Karpas-422 (cell line): ENCODE measurements at regions not wholly inside any gene's neighbourhood (a gene's known extent, or its start where the extent isn't known, plus 50 kb on each side); places are given as distances from the start of the nearest gene placed in this dataset.

Experiments used
- DNase-seq: peaks from one replicate; pipeline ENCODE4 v3.0.0-alpha.2; 2015
- H2AFZ ChIP-seq: fragments of 200-600 bp; sonication (generic); 2 replicates; pipeline ENCODE4 v1.6.1; 2014; ENCODE audit warnings: antibody characterized with exemption, low read length, mixed read lengths
- H3K27ac ChIP-seq: fragments of 200-600 bp; sonication (generic); 2 replicates; pipeline ENCODE4 v1.5.1; 2014; ENCODE audit warnings: mild to moderate bottlenecking, low read length, moderate library complexity
- H3K27me3 ChIP-seq: fragments of 200-600 bp; sonication (generic); 2 replicates; pipeline ENCODE4 v1.6.1; 2014; ENCODE audit warnings: low read length, mixed read lengths
- H3K36me3 ChIP-seq: fragments of 200-600 bp; sonication (generic); 2 replicates; pipeline ENCODE4 v1.6.1; 2014; ENCODE audit warnings: low read length, mixed read lengths; ENCODE audit not compliant: insufficient read depth
- H3K4me1 ChIP-seq: fragments of 200-600 bp; sonication (generic); 2 replicates; pipeline ENCODE4 v1.6.1; 2014; ENCODE audit warnings: mild to moderate bottlenecking, low read length, mixed read lengths
- H3K4me2 ChIP-seq: fragments of 200-600 bp; sonication (generic); 2 replicates; pipeline ENCODE4 v1.6.1; 2014; ENCODE audit warnings: low read length, low read depth, mild to moderate bottlenecking; ENCODE audit not compliant: poor library complexity, severe bottlenecking
- H3K4me3 ChIP-seq: fragments of 200-600 bp; sonication (generic); 2 replicates; pipeline ENCODE4 v1.5.1; 2014; ENCODE audit warnings: mild to moderate bottlenecking, antibody characterized with exemption, low read length, mixed read lengths
- H3K79me2 ChIP-seq: fragments of 200-600 bp; sonication (generic); 2 replicates; pipeline ENCODE4 v1.6.1; 2014; ENCODE audit warnings: mild to moderate bottlenecking, low read length, mixed read lengths
- H3K9ac ChIP-seq: fragments of 200-600 bp; sonication (generic); 2 replicates; pipeline ENCODE4 v1.6.0; 2014; ENCODE audit warnings: low read length
- H3K9me2 ChIP-seq: fragments of 200-600 bp; sonication (generic), shearing (Covaris generic); replicated peaks from 2 replicates; pipeline ENCODE4 v1.6.0; 2014; ENCODE audit warnings: mild to moderate bottlenecking, low read length, moderate library complexity; ENCODE audit not compliant: insufficient read depth
- H3K9me3 ChIP-seq: fragments of 300-700, 200-600 bp; sonication (generic); 2 replicates; pipeline ENCODE4 v1.6.1; 2014; ENCODE audit warnings: low read length, mixed read lengths
- H4K20me1 ChIP-seq: fragments of 200-600 bp; sonication (generic); 2 replicates; pipeline ENCODE4 v1.6.1; 2014; ENCODE audit warnings: mild to moderate bottlenecking, antibody characterized with exemption, low read length, low read depth; ENCODE audit not compliant: insufficient read depth

GRCh38 chr9:1154739-1155138 is 104.6 kb downstream of the DMRT2 start:
- Histone ChIP-seq H3K27me3 (no peaks in the 10 kb centered on the region), H3K79me2 (no peaks in the 10 kb centered on the region)

GRCh38 chr9:1155602-1156001 is 105.4 kb downstream of the DMRT2 start:
- no peak overlapping the region for H3K4me2 ChIP-seq
- DNase-seq, result no peak
- H3K9me2 ChIP-seq, result no peaks in the 10 kb centered on the region
- no peaks in the 10 kb centered on the region for H3K4me1 ChIP-seq
- H3K36me3 ChIP-seq, result no peaks in the 10 kb centered on the region
- H3K79me2 ChIP-seq, result no peaks in the 10 kb centered on the region
- no peak overlapping the region for H3K9ac ChIP-seq
- no peak overlapping the region for H3K27ac ChIP-seq
- no peak overlapping the region for H2AFZ ChIP-seq
- no peaks in the 10 kb centered on the region for H3K9me3 ChIP-seq
- no peaks in the 10 kb centered on the region for H3K27me3 ChIP-seq
- H4K20me1 ChIP-seq, result no peaks in the 10 kb centered on the region
- no peak overlapping the region for H3K4me3 ChIP-seq

More at GRCh38 chr9:1154739-1155138, 104.6 kb downstream of the DMRT2 start:
- Histone ChIP-seq H3K9me2 (no peaks in the 10 kb centered on the region), H3K9me3 (no peaks in the 10 kb centered on the region), H3K36me3 (no peaks in the 10 kb centered on the region), H2AFZ (no peak overlapping the region), H4K20me1 (no peaks in the 10 kb centered on the region), H3K4me1 (no peaks in the 10 kb centered on the region), H3K4me3 (no peak overlapping the region), H3K4me2 (no peak overlapping the region), H3K27ac (no peak overlapping the region), H3K9ac (no peak overlapping the region)
- DNase-seq, result no peak

- Histone ChIP-seq H3K4me2 (no peak overlapping the region), H4K20me1 (no peaks in the 10 kb centered on the region), H3K36me3 (no peaks in the 10 kb centered on the region), H3K27ac (no peak overlapping the region), H2AFZ (no peak overlapping the region), H3K27me3 (no peaks in the 10 kb centered on the region), H3K9ac (no peak overlapping the region), H3K79me2 (no peaks in the 10 kb centered on the region), H3K4me1 (no peaks in the 10 kb centered on the region), H3K9me2 (no peaks in the 10 kb centered on the region), H3K4me3 (no peak overlapping the region), H3K9me3 (no peaks in the 10 kb centered on the region)
- no peak for DNase-seq
Measured at GRCh38 chr9:1156794-1157550, 106.8 kb downstream of the DMRT2 start.

GRCh38 chr9:1157836-1158235 is 107.7 kb downstream of the DMRT2 start:
- Histone ChIP-seq H3K9me2 (no peaks in the 10 kb centered on the region), H3K9ac (no peak overlapping the region)

GRCh38 chr9:1170918-1171317 is 120.8 kb downstream of the DMRT2 start:
- no peaks in the 10 kb centered on the region for H3K79me2 ChIP-seq
- H3K9me2 ChIP-seq, result no peaks in the 10 kb centered on the region
- H3K4me3 ChIP-seq, result no peak overlapping the region
- H3K36me3 ChIP-seq, result no peaks in the 10 kb centered on the region
- H3K4me1 ChIP-seq, result no peaks in the 10 kb centered on the region
- no peaks in the 10 kb centered on the region for H4K20me1 ChIP-seq
- H3K27ac ChIP-seq, result no peak overlapping the region
- no peaks in the 10 kb centered on the region for H3K27me3 ChIP-seq
- DNase-seq, result no peak
- no peak overlapping the region for H3K9ac ChIP-seq
- no peak overlapping the region for H2AFZ ChIP-seq
- H3K4me2 ChIP-seq, result no peak overlapping the region
- H3K9me3 ChIP-seq, result no peaks in the 10 kb centered on the region

More at GRCh38 chr9:1157836-1158235, 107.7 kb downstream of the DMRT2 start:
- no peak for DNase-seq
- no peak overlapping the region for H2AFZ ChIP-seq
- no peaks in the 10 kb centered on the region for H3K9me3 ChIP-seq
- H3K4me2 ChIP-seq, result no peak overlapping the region
- H3K36me3 ChIP-seq, result no peaks in the 10 kb centered on the region
- no peaks in the 10 kb centered on the region for H3K79me2 ChIP-seq
- no peak overlapping the region for H3K4me3 ChIP-seq
- H3K4me1 ChIP-seq, result no peaks in the 10 kb centered on the region
- no peaks in the 10 kb centered on the region for H4K20me1 ChIP-seq
- no peak overlapping the region for H3K27ac ChIP-seq
- H3K27me3 ChIP-seq, result no peaks in the 10 kb centered on the region

- H3K9me3 ChIP-seq, result no peaks in the 10 kb centered on the region
- H2AFZ ChIP-seq, result no peak overlapping the region
- no peaks in the 10 kb centered on the region for H3K4me1 ChIP-seq
- H3K79me2 ChIP-seq, result no peaks in the 10 kb centered on the region
- no peaks in the 10 kb centered on the region for H3K36me3 ChIP-seq
- DNase-seq, result no peak
- no peak overlapping the region for H3K4me3 ChIP-seq
- H3K4me2 ChIP-seq, result no peak overlapping the region
- no peaks in the 10 kb centered on the region for H3K27me3 ChIP-seq
- H3K9me2 ChIP-seq, result no peaks in the 10 kb centered on the region
- H3K27ac ChIP-seq, result no peak overlapping the region
- H3K9ac ChIP-seq, result no peak overlapping the region
- no peaks in the 10 kb centered on the region for H4K20me1 ChIP-seq
Measured at GRCh38 chr9:1171546-1171945, 121.4 kb downstream of the DMRT2 start.

- Histone ChIP-seq H4K20me1 (no peaks in the 10 kb centered on the region), H3K79me2 (no peaks in the 10 kb centered on the region), H3K36me3 (no peaks in the 10 kb centered on the region), H3K4me2 (no peak overlapping the region), H3K9ac (no peak overlapping the region), H3K27ac (no peak overlapping the region), H2AFZ (no peak overlapping the region), H3K4me3 (no peak overlapping the region), H3K4me1 (no peaks in the 10 kb centered on the region), H3K9me3 (no peaks in the 10 kb centered on the region), H3K9me2 (no peaks in the 10 kb centered on the region), H3K27me3 (no peaks in the 10 kb centered on the region)
- no peak for DNase-seq
Measured at GRCh38 chr9:1173211-1173610, 123.1 kb downstream of the DMRT2 start.

- no peaks in the 10 kb centered on the region for H3K36me3 ChIP-seq
- no peaks in the 10 kb centered on the region for H4K20me1 ChIP-seq
- no peak overlapping the region for H3K4me2 ChIP-seq
- no peaks in the 10 kb centered on the region for H3K9me3 ChIP-seq
- H2AFZ ChIP-seq, result no peak overlapping the region
- no peaks in the 10 kb centered on the region for H3K79me2 ChIP-seq
- H3K27me3 ChIP-seq, result no peaks in the 10 kb centered on the region
- no peaks in the 10 kb centered on the region for H3K4me1 ChIP-seq
- no peak overlapping the region for H3K4me3 ChIP-seq
- no peaks in the 10 kb centered on the region for H3K9me2 ChIP-seq
- no peak overlapping the region for H3K27ac ChIP-seq
- DNase-seq, result no peak
- no peak overlapping the region for H3K9ac ChIP-seq
Measured at GRCh38 chr9:1173993-1174392, 123.8 kb downstream of the DMRT2 start.
